Fibroblast of villous mesenchyme (primary cell): ENCODE measurements at regions not wholly inside any gene's neighbourhood (a gene's known extent, or its start where the extent isn't known, plus 50 kb on each side); places are given as distances from the start of the nearest gene placed in this dataset.
"Not testable (repeated sequence)": the region's sequence is repeated elsewhere in the genome, so short reads cannot be mapped to it uniquely, and the experiment has no call there.

Experiments used
- DNase-seq: peaks from one replicate; pipeline ENCODE4 v3.0.0-alpha.2; 2010; ENCODE audit warnings: low read depth
- H3K4me3 ChIP-seq: 2 replicates; pipeline ENCODE4 v1.5.1; 2011; ENCODE audit warnings: low read depth, mild to moderate bottlenecking, low read length
- CTCF ChIP-seq: IDR thresholded peaks from 2 replicates; pipeline ENCODE4 v1.5.1; 2012; ENCODE audit warnings: low read depth, mild to moderate bottlenecking, low read length; ENCODE audit not compliant: insufficient read depth

GRCh38 chr5:167855818-167856217 is 435.6 kb upstream of the WWC1 start:
- no peak overlapping the region for H3K4me3 ChIP-seq

DNA sequence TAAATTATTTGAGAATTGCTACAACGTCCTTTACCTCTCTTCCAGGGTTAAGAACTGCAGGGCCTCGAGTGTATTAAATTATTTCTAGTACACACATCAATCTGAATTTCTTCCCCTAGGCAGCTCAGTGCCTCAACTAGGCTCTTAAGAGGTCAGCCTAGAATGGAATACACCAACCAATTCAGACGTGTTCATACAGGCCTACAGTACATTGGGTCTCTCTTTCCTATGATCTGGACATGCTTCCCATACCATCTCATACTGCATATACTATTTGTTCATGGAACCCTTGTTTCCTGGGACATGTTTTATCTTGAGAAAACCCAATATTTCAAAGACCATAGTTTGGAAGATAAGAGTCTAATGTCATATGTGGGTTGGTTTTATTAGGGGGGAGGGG is 434.1 kb upstream of the WWC1 start:
- no peak for DNase-seq
- H3K4me3 ChIP-seq, result no peak overlapping the region
- TF ChIP-seq CTCF, result no peak

More at GRCh38 chr5:167855818-167856217, 435.6 kb upstream of the WWC1 start:
- DNase-seq, result no peak
- TF ChIP-seq CTCF, result no peak

GRCh38 chr5:167858186-167858855 is 433.1 kb upstream of the WWC1 start:
- not testable (repeated sequence) for H3K4me3 ChIP-seq, DNase-seq

DNA sequence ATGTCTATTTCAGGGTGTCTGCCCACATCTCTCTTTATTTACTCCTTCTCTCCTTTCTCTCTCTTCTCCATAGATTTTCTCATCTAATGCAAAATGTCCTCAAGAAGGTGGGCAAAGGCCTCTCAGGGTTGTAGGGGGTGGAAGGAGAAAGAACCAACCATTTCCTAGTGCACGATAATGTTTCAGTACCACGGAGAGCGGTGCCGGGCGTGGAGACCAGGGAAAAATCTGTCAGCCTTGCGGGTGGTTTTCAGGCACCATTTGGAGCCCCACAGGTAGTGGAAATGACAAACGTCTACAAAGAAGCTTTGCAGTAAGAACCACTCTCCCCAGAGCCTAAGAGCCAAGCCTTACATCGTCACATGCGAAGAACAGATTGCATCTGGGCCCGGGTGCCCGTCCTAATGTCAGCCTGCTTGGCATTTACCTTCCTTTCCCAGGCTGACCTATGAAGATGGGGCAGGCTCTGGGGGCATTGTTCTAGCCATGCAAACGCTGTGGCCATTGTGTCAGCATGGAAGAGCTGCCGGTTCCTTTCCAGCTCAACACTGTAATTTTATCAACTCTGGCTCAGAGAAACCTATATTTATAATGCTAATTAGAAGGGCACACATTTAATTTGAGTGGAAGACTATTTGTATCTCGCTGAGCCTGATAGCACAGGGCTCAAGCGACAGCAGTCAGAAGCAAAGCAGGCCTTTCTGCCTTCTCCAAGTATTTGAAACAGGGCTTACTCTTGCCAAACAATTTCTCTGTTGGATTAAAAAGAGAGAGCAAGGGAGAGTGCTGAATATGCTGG is 430.1 kb upstream of the WWC1 start:
- TF ChIP-seq CTCF, result no peak
- peak; percentile 3 for DNase-seq
- H3K4me3 ChIP-seq, result no peak overlapping the region

GRCh38 chr5:167861928-167862426 is 429.5 kb upstream of the WWC1 start:
- no peak for DNase-seq
- no peak for TF ChIP-seq CTCF
- H3K4me3 ChIP-seq, result no peak overlapping the region

DNA sequence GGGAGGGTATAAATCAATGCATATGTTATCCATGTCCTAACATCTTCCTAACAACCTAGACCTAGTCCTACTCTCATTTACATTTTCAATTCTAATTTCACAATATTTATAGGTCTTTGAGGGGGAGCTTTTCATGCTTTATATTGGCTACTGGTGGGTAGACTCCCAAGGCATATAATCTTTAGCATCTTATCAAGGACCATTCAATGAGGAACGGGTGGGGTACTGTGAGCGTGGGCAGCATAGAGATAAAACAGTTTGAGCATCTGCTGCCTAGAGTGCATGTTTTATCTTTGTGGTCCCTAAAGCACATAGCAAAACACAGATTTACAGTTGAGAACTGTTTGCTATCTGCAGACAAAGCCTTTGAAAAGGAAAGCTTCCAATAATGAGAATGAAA is 427.6 kb upstream of the WWC1 start:
- H3K4me3 ChIP-seq, result no peak overlapping the region
- no peak for TF ChIP-seq CTCF
- no peak for DNase-seq

DNA sequence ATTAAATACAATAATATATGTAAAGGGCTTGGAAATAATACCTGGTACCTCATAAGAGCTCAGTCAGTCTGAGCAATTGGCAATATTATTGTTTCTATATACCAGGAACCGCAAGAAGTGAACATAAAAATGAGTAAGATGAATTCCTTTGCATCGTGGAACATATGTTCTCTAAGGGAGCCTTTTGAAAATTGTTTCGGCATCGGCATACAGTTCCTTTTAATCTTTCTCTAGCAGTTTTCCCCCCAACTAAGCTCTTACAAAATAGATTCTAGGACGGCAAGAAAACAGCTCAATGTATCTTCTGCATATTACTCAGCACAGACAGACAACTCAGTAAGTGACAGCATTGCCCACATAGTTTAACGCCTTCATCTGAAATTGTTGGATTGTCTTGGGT is 426.6 kb upstream of the WWC1 start:
- H3K4me3 ChIP-seq, result no peak overlapping the region
- DNase-seq, result no peak
- TF ChIP-seq CTCF, result no peak
